ENCODE measurements at regions not wholly inside any gene's neighbourhood (a gene's known extent, or its start where the extent isn't known, plus 50 kb on each side); places are given as distances from the start of the nearest gene placed in this dataset.

DNA sequence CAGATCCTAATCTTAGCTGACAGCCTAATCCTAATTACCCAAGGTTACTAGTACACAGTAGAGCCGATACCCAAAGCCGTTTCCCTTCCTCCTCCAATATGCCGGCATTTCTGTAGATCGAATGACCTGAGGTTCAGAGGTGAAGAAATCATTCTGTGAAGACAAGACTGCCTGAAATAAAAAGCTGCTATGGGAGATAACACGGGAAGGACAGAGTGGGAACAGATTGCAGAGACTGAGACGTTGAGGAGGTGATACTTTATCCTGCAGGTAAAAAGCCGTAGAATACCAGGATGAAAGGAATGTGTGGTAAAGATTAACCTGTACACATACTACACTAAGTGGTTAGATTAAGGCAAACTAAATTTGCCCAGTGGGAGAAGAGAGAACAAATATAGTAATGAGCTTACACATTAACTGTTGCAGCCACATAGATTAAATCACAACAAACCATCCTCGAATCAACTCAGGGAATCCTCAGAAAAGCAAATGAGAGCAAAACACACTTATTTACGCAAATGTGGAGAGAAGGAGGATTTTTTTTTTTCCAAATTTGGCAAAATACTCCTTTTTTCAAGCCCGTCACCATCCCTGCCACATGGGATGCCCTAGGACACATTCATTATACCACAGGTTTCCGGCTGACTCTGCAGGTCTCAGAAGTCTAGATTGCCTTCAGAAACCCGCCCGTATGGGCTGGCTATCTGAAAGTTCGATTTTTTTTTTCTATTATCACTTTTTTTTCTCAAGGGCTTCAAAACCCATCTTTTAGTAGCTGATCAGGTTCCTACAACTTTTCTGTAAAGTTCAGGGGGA is 188.0 kb downstream of the TTC8 start:
- TF ChIP-seq, protein P1, sequence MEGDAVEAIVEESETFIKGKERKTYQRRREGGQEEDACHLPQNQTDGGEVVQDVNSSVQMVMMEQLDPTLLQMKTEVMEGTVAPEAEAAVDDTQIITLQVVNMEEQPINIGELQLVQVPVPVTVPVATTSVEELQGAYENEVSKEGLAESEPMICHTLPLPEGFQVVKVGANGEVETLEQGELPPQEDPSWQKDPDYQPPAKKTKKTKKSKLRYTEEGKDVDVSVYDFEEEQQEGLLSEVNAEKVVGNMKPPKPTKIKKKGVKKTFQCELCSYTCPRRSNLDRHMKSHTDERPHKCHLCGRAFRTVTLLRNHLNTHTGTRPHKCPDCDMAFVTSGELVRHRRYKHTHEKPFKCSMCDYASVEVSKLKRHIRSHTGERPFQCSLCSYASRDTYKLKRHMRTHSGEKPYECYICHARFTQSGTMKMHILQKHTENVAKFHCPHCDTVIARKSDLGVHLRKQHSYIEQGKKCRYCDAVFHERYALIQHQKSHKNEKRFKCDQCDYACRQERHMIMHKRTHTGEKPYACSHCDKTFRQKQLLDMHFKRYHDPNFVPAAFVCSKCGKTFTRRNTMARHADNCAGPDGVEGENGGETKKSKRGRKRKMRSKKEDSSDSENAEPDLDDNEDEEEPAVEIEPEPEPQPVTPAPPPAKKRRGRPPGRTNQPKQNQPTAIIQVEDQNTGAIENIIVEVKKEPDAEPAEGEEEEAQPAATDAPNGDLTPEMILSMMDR (IDR thresholded peaks at IDR 0.05; ENCODE audit: control extremely low read depth in 1 of 3, insufficient read depth in 1 of 3, low read depth in 1 of 3, low read length in 3 of 3): no peak
- TF ChIP-seq EP300 (IDR thresholded peaks at IDR 0.05; ENCODE audit: borderline replicate concordance in 1 of 2, low read depth in 2 of 2, low read length in 2 of 2) (no peak), POLR2AphosphoS5 (IDR thresholded peaks at IDR 0.05; ENCODE audit: low read depth, low read length) (no peak), ZNF274 (IDR thresholded peaks at IDR 0.05; ENCODE audit: borderline replicate concordance, extremely low read depth, low read length) (no peak), POLR2A (IDR thresholded peaks at IDR 0.05; ENCODE audit: control extremely low read depth in 1 of 2, low read depth in 2 of 2, low read length in 2 of 2) (no peak), RBBP5 (IDR thresholded peaks at IDR 0.05; ENCODE audit: borderline replicate concordance, low read depth, low read length) (no peak), EZH2 (IDR thresholded peaks at IDR 0.05; ENCODE audit: low read depth, low read length, severe bottlenecking) (no peak), HDAC6 (IDR thresholded peaks at IDR 0.05; ENCODE audit: low read depth, low read length) (no peak), HDAC2 (IDR thresholded peaks at IDR 0.05; ENCODE audit: borderline replicate concordance in 1 of 2, low read depth in 2 of 2, low read length in 2 of 2) (no peak), SUZ12 (IDR thresholded peaks at IDR 0.05; ENCODE audit: low read length) (no peak)
- TF ChIP-seq, protein P2, sequence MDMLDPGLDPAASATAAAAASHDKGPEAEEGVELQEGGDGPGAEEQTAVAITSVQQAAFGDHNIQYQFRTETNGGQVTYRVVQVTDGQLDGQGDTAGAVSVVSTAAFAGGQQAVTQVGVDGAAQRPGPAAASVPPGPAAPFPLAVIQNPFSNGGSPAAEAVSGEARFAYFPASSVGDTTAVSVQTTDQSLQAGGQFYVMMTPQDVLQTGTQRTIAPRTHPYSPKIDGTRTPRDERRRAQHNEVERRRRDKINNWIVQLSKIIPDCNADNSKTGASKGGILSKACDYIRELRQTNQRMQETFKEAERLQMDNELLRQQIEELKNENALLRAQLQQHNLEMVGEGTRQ (IDR thresholded peaks at IDR 0.05; ENCODE audit: low read length): no peak

Data from H1 (cell line).